GM06990 (cell line): ENCODE measurements at regions not wholly inside any gene's neighbourhood (a gene's known extent, or its start where the extent isn't known, plus 50 kb on each side); places are given as distances from the start of the nearest gene placed in this dataset.

ENCODE experiments used
- DNase-seq: peaks from one replicate; pipeline ENCODE4 v3.0.0-alpha.2; 2011; ENCODE audit not compliant: insufficient read length; ENCODE audit errors: extremely low read depth
- H3K27me3 ChIP-seq: replicated peaks from 2 replicates; pipeline ENCODE4 v1.6.0; 2011; ENCODE audit warnings: low read length; ENCODE audit not compliant: control insufficient read depth, insufficient read depth
- H3K36me3 ChIP-seq: 2 replicates; pipeline ENCODE4 v1.5.1; 2011; ENCODE audit warnings: low read length; ENCODE audit not compliant: control insufficient read depth, insufficient read depth
- H3K4me3 ChIP-seq: replicated peaks from 2 replicates; pipeline ENCODE4 v1.5.1; 2011; ENCODE audit warnings: low read depth, mild to moderate bottlenecking, control low read depth, low read length
- TF ChIP-seq, protein P1 (sequence below): IDR thresholded peaks from 2 replicates; pipeline ENCODE4 v1.5.1; 2011; ENCODE audit warnings: low read length, control low read depth, mild to moderate bottlenecking, inconsistent platforms; ENCODE audit not compliant: insufficient read depth, poor library complexity, severe bottlenecking

DNA sequence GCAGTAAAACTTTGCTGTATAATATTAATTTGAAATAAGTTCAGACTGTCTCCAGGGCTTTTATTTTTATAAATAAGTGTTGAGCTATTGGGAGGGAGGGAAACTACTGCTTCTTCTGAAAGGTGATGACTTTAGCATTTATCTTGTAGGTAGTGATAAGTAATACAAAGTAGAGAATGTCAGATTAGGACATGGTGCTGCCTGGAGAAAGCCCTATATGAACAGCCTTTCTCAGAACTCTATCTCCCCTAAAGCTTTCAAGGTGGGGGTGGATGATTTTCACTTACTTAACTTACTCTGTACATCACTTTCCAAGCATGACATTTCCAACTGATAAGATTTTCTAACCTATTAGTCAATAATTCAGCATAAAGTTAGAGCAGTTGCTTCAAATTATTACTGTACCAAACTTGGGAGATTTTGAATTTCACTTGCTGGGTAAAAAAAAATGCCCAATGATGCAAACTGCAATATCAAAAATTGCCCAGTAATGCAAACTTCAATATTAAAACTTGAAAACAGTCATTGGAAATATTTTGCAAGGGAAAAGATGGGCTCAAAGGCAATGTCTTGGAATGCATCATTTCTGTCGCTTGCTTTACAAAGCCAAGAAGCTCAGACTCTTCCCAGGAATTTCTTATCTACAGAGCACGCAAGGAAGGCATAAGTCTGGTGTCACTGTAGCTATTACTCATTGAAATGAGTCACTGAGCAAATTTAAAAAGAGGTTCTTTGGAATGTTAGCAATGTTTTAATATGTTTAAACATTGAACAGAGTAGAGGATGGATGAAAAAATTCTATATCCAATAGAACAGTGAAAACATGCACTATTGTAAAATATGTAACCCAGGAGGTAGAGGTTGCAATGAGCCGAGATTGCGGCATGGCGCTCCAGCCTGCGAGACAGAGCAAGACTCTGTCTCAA lies 569.5 kb downstream of the PSAT1 start:
- Histone ChIP-seq H3K36me3 (no peaks in the 10 kb centered on the region), H3K27me3 (no peaks in the 10 kb centered on the region), H3K4me3 (no peak overlapping the region)
- no peak for DNase-seq
- TF ChIP-seq, protein P1, sequence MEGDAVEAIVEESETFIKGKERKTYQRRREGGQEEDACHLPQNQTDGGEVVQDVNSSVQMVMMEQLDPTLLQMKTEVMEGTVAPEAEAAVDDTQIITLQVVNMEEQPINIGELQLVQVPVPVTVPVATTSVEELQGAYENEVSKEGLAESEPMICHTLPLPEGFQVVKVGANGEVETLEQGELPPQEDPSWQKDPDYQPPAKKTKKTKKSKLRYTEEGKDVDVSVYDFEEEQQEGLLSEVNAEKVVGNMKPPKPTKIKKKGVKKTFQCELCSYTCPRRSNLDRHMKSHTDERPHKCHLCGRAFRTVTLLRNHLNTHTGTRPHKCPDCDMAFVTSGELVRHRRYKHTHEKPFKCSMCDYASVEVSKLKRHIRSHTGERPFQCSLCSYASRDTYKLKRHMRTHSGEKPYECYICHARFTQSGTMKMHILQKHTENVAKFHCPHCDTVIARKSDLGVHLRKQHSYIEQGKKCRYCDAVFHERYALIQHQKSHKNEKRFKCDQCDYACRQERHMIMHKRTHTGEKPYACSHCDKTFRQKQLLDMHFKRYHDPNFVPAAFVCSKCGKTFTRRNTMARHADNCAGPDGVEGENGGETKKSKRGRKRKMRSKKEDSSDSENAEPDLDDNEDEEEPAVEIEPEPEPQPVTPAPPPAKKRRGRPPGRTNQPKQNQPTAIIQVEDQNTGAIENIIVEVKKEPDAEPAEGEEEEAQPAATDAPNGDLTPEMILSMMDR: no peak

DNA sequence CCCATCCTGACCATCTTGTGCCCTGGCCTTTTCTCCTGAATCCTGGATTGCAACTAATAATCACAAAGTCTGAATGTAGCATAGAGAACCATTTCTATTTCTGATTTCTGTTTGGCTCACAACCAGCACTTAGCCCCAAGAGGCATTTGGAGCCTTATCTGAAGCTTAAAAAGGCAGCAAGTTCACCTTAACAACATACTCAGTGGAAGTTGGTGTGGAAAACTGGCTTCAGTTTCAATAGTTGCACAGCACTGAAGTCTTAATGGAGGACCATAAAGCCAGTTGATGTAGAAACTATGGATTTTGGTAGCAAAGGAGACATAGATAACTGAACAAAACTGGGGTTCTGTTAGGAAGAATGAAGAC lies 574.1 kb downstream of the PSAT1 start:
- DNase-seq: no peak
- H3K27me3 ChIP-seq: no peaks in the 10 kb centered on the region
- TF ChIP-seq, protein P1: no peak
- H3K36me3 ChIP-seq: no peaks in the 10 kb centered on the region
- H3K4me3 ChIP-seq: no peak overlapping the region

DNA sequence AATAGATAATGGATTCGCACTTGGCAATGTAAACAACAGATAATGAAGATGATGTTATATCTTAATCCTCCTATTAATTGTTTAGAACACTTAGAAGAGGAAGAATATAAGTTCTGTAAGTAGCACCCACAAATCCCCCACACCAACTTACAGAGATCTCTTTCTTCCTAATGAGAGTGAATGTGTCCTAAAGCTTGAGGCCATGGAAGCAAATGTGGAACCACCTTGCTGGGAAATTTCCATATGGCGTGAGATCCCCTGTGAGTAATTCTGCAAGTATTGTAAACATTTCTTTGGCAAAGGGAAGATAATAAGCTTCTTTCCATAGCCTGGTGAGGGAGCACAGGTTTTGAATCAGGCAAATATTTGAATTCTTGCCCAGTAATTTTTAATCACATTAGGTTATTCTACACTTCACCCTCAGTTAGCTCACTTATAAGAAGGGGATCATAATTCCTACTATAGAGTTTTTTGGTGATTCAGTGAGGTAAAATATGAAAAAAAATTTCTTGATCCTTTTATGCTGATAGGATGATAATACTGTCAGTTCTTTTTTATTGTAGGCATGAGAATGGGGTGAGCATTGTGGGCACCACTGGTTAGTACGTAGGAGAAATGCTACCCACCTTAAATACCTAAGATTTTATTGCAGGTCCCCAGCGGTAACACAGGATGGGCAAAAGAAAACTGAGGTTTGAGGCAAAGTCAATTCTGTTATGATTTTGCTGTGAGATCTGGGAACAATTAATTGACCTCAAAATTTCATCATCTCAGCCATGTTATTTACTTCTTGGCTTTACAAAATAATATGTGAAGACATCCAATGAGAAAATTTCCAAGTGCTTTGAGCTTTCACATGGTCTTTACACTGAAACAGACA lies 574.8 kb downstream of the PSAT1 start:
- DNase-seq: no peak

DNA sequence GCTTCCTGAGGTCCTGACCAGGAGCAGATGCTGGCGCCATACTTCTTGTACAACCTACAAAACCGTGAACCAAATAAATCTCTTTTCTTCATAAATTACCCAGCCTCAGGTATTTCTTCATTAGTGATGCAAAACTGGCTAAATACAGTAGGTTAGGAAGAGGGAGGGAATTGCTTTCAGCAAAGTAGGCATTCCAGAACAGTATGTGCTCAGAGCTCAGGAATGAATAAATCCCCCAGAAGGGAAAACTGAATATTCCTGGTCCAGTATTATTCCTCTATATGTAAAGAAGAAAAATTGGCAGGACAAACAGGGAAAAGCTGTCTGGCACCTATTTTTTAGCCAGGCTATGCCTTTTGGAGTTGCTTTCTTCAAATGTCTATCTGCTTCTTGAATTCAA lies 577.1 kb downstream of the PSAT1 start:
- no peaks in the 10 kb centered on the region for H3K27me3 ChIP-seq
- no peak for DNase-seq
- no peaks in the 10 kb centered on the region for H3K36me3 ChIP-seq
- H3K4me3 ChIP-seq: no peak overlapping the region
- TF ChIP-seq, protein P1: no peak

More for the DNA sequence above, 574.8 kb downstream of the PSAT1 start:
- TF ChIP-seq, protein P1: no peak
- no peaks in the 10 kb centered on the region for H3K27me3 ChIP-seq
- no peak overlapping the region for H3K4me3 ChIP-seq
- H3K36me3 ChIP-seq: no peaks in the 10 kb centered on the region

DNA sequence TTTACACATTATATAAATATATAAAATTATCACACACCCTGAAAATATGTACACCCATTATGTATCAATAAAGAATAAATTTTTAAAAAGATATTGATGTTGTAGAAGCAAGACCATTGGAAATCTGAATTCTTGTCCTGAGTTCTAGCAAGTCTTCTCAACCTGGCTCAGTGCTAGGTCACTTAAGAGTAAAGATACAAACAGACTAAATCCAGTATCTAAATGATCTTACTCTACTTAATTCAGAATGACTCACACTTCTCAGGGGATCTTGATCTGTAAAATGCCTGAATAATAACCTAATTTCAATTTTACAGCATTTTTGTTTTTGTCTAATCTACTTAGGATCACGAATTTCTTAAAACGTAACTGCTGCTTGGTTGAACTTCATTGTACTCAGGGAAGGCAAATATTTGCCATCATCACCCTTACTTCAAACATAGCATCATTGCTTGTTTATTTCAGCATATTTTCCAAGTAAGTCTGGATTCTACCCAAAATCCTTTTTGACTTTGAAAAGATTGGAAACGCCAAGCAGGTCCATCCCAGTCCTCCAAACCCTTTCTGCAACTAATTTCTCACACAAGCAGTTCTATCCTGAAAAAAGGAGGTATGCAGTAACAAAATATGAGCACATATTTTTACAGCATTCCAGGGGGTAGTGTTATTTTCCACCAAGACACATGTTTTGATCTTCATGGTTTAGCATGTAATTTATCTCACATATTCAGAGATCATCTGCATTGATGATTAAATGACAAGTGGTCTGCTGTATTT lies 582.6 kb downstream of the PSAT1 start:
- no peaks in the 10 kb centered on the region for H3K27me3 ChIP-seq
- no peak overlapping the region for H3K4me3 ChIP-seq
- TF ChIP-seq, protein P1: no peak
- no peaks in the 10 kb centered on the region for H3K36me3 ChIP-seq
- no peak for DNase-seq
